ENCODE measurements at regions not wholly inside any gene's neighbourhood (a gene's known extent, or its start where the extent isn't known, plus 50 kb on each side); places are given as distances from the start of the nearest gene placed in this dataset.

- TF ChIP-seq, protein P1, sequence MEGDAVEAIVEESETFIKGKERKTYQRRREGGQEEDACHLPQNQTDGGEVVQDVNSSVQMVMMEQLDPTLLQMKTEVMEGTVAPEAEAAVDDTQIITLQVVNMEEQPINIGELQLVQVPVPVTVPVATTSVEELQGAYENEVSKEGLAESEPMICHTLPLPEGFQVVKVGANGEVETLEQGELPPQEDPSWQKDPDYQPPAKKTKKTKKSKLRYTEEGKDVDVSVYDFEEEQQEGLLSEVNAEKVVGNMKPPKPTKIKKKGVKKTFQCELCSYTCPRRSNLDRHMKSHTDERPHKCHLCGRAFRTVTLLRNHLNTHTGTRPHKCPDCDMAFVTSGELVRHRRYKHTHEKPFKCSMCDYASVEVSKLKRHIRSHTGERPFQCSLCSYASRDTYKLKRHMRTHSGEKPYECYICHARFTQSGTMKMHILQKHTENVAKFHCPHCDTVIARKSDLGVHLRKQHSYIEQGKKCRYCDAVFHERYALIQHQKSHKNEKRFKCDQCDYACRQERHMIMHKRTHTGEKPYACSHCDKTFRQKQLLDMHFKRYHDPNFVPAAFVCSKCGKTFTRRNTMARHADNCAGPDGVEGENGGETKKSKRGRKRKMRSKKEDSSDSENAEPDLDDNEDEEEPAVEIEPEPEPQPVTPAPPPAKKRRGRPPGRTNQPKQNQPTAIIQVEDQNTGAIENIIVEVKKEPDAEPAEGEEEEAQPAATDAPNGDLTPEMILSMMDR (IDR thresholded peaks at IDR 0.05): no peak
- H3K79me2 ChIP-seq: no peaks in the 10 kb centered on the region
- H3K4me2 ChIP-seq (ENCODE audit: low read length): no peak overlapping the region
- no peak overlapping the region for H3K27ac ChIP-seq
- H3K4me1 ChIP-seq: no peaks in the 10 kb centered on the region
- no peak overlapping the region for H3K4me3 ChIP-seq (ENCODE audit: low read depth, low read length)
- no peak overlapping the region for H3K9ac ChIP-seq
- no peaks in the 10 kb centered on the region for H3K36me3 ChIP-seq (ENCODE audit: control insufficient read depth, insufficient read depth, low read length)
- H3K27me3 ChIP-seq (ENCODE audit: control insufficient read depth, insufficient read depth, low read length): no peaks in the 10 kb centered on the region
- no peak overlapping the region for H2AFZ ChIP-seq
- H3K9me3 ChIP-seq (ENCODE audit: control insufficient read depth, low read length): no peaks in the 10 kb centered on the region
Measured at GRCh38 chr6:151682922-151683321, 124.6 kb upstream of the ESR1 start.

GRCh38 chr6:151683381-151683780, 124.1 kb upstream of the ESR1 start:
- Histone ChIP-seq H3K4me1 (no peaks in the 10 kb centered on the region), H3K79me2 (no peaks in the 10 kb centered on the region), H3K9ac (no peak overlapping the region), H2AFZ (no peak overlapping the region), H3K4me2 (ENCODE audit: low read length) (no peak overlapping the region), H3K27me3 (ENCODE audit: control insufficient read depth, insufficient read depth, low read length) (no peaks in the 10 kb centered on the region), H3K27ac (no peak overlapping the region), H3K4me3 (ENCODE audit: low read depth, low read length) (no peak overlapping the region), H3K36me3 (ENCODE audit: control insufficient read depth, insufficient read depth, low read length) (no peaks in the 10 kb centered on the region), H3K9me3 (ENCODE audit: control insufficient read depth, low read length) (no peaks in the 10 kb centered on the region)
- TF ChIP-seq, protein P1 (IDR thresholded peaks at IDR 0.05): no peak

DNA sequence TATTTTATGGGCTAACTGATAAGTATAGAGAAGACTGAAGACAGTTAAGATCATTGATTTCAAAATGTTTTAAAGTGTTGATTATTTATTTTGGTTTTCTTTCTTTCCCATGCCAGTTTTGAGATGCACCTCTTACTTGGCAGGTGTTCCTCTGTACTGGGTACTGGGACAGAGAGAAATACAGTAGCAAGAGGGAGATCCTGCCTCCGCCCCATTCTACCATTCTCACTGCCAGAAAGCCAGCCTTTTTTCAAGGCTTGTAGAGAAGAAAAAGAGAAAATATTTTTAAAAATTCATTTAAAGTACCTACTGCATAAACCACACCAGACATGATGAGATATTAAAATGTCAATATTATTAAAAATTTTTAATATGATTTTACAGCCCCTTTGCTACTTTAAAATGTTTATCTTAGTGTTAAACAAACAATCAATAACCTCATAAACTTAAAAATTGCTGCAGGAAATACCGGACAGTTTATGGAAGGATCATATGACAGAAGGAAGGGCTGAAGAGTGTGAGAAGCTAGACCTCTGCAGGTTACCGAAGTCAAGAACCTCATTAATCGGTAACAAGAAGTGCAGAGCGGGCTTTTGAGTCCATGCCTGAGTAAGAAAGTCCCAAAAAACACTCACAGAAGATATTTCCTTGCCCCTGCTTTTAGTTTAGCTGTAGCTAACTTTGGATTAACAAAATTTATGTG, 117.8 kb upstream of the ESR1 start:
- Histone ChIP-seq H3K9me3 (ENCODE audit: control insufficient read depth, low read length) (no peaks in the 10 kb centered on the region), H3K4me2 (ENCODE audit: low read length) (no peak overlapping the region), H2AFZ (no peak overlapping the region), H3K27me3 (ENCODE audit: control insufficient read depth, insufficient read depth, low read length) (peaks cover 2% of the 10 kb centered on the region), H3K36me3 (ENCODE audit: control insufficient read depth, insufficient read depth, low read length) (no peaks in the 10 kb centered on the region), H3K9ac (no peak overlapping the region), H3K4me1 (no peaks in the 10 kb centered on the region), H3K27ac (no peak overlapping the region), H3K4me3 (ENCODE audit: low read depth, low read length) (no peak overlapping the region), H3K79me2 (no peaks in the 10 kb centered on the region)
- TF ChIP-seq, protein P1 (IDR thresholded peaks at IDR 0.05): no peak

- no peaks in the 10 kb centered on the region for H3K4me1 ChIP-seq
- no peaks in the 10 kb centered on the region for H3K36me3 ChIP-seq (ENCODE audit: control insufficient read depth, insufficient read depth, low read length)
- H2AFZ ChIP-seq: no peak overlapping the region
- H3K4me3 ChIP-seq (ENCODE audit: low read depth, low read length): no peak overlapping the region
- H3K9ac ChIP-seq: no peak overlapping the region
- H3K4me2 ChIP-seq (ENCODE audit: low read length): no peak overlapping the region
- H3K27ac ChIP-seq: no peak overlapping the region
- no peaks in the 10 kb centered on the region for H3K9me3 ChIP-seq (ENCODE audit: control insufficient read depth, low read length)
- H3K27me3 ChIP-seq (ENCODE audit: control insufficient read depth, insufficient read depth, low read length): peaks cover 2% of the 10 kb centered on the region
- no peaks in the 10 kb centered on the region for H3K79me2 ChIP-seq
- TF ChIP-seq, protein P1 (IDR thresholded peaks at IDR 0.05): no peak
Measured at GRCh38 chr6:151690303-151690702, 117.2 kb upstream of the ESR1 start.

Measured in parathyroid adenoma (tissue), 2 donors.